Endothelial cell of umbilical vein (primary cell): ENCODE measurements at regions not wholly inside any gene's neighbourhood (a gene's known extent, or its start where the extent isn't known, plus 50 kb on each side); places are given as distances from the start of the nearest gene placed in this dataset.

Source experiments
- BruUV-seq: library from RNA; stranded (reverse); fragments of 400-500 nt; replicated peaks from 2 replicates; lab custom pipeline; 2021; lab: Mats Ljungman, UMichigan
- CTCF ChIA-PET: fragments of 300-600, 350-600 bp; sonication (Branson Sonifier 250); formaldehyde crosslinking; loops from one replicate; lab custom pipeline; 2021; ENCODE audit warnings: antibody characterized with exemption, inconsistent platforms; lab: Charles Lee
- POLR2A ChIA-PET: fragments of 300-600, 350-600 bp; sonication (Branson Sonifier 250); formaldehyde crosslinking; loops from one replicate; lab custom pipeline; 2021; ENCODE audit warnings: antibody characterized with exemption, inconsistent platforms; lab: Charles Lee
- DNase-seq: peaks from one replicate; pipeline ENCODE4 v3.0.0-alpha.2; 2011; ENCODE audit warnings: low read depth, low spot score
- FAIRE-seq: peaks from 2 replicates; lab custom pipeline; 2011; peaks lifted over from hg19 to GRCh38; lab: Jason Lieb, UNC
- H2AFZ ChIP-seq: 2 replicates; pipeline ENCODE4 v1.6.0; 2012; ENCODE audit warnings: low read depth, low read length, control low read depth, inconsistent platforms
- H3K27ac ChIP-seq: 2 replicates; pipeline ENCODE4 v1.5.1; 2011; ENCODE audit warnings: low read depth, mild to moderate bottlenecking, control low read depth, low read length, moderate library complexity; ENCODE audit not compliant: insufficient read depth
- H3K27me3 ChIP-seq, 2 experiments: 2 replicates each; pipeline versions ENCODE4 v1.6.0 to v1.6.1; 2011; ENCODE audit warnings: low read length in 2 of 2, mixed read lengths in 1 of 2; ENCODE audit not compliant: control insufficient read depth in 2 of 2, insufficient read depth in 2 of 2
- H3K36me3 ChIP-seq, 2 experiments: 2 replicates in 1 of 2; 3 replicates in 1 of 2; pipeline ENCODE4 v1.5.1; 2011; ENCODE audit warnings: low read length in 2 of 2, mild to moderate bottlenecking in 1 of 2, moderate library complexity in 1 of 2; ENCODE audit not compliant: control insufficient read depth in 2 of 2, insufficient read depth in 2 of 2; ENCODE audit errors: extremely low read depth in 1 of 2
- H3K4me1 ChIP-seq: 3 replicates; pipeline ENCODE4 v1.5.1; 2011; ENCODE audit warnings: mild to moderate bottlenecking, low read length; ENCODE audit not compliant: control insufficient read depth, insufficient read depth; ENCODE audit errors: extremely low read depth
- H3K4me2 ChIP-seq: 2 replicates; pipeline ENCODE4 v1.6.1; 2011; ENCODE audit warnings: low read length, control low read depth, mixed read lengths; ENCODE audit not compliant: insufficient read depth
- H3K4me3 ChIP-seq, 3 experiments: fragments of 200-600 bp in 1 of 3; sonication (generic), shearing (Covaris generic) in 1 of 3; replicated peaks in 1 of 3; 2 replicates each; pipeline ENCODE4 v1.5.1; 2011 to 2016; ENCODE audit warnings: control low read depth in 3 of 3, low read length in 3 of 3, mild to moderate bottlenecking in 2 of 3, inconsistent platforms in 1 of 3, low read depth in 1 of 3, moderate library complexity in 1 of 3; ENCODE audit not compliant: insufficient read depth in 1 of 3
- H3K79me2 ChIP-seq: 2 replicates; pipeline ENCODE4 v1.6.0; 2012; ENCODE audit warnings: low read length, inconsistent platforms; ENCODE audit not compliant: control insufficient read depth, insufficient read depth
- H3K9ac ChIP-seq: replicated peaks from 2 replicates; pipeline ENCODE3; 2011; ENCODE audit warnings: low read length, control low read depth; ENCODE audit not compliant: insufficient read depth; ENCODE audit errors: extremely low read depth
- H3K9me1 ChIP-seq: replicated peaks from 3 replicates; pipeline ENCODE4 v1.6.0; 2011; ENCODE audit warnings: mild to moderate bottlenecking, low read length; ENCODE audit not compliant: control insufficient read depth, insufficient read depth; ENCODE audit errors: extremely low read depth
- H3K9me3 ChIP-seq: replicated peaks from 2 replicates; pipeline ENCODE4 v1.5.1; 2012; ENCODE audit warnings: low read length, inconsistent platforms; ENCODE audit not compliant: control insufficient read depth, insufficient read depth
- H4K20me1 ChIP-seq: replicated peaks from 2 replicates; pipeline ENCODE3; 2011; ENCODE audit warnings: mild to moderate bottlenecking, low read length; ENCODE audit not compliant: control insufficient read depth, insufficient read depth; ENCODE audit errors: extremely low read depth
- POLR2A ChIP-seq: IDR thresholded peaks from 2 replicates; pipeline ENCODE4 v1.6.1; 2012; ENCODE audit warnings: low read depth, mild to moderate bottlenecking, control low read depth, low read length
- POLR2AphosphoS5 ChIP-seq: IDR thresholded peaks from 2 replicates; pipeline ENCODE4 v1.6.1; 2012; ENCODE audit warnings: low read depth, mild to moderate bottlenecking, control low read depth, low read length, moderate library complexity; ENCODE audit not compliant: insufficient read depth
- dilution Hi-C: fragments of 300-500 bp; cut with MboI; formaldehyde crosslinking; loops from one replicate; pipeline ENCODE4 v1.15.0; 2019; ENCODE audit warnings: low sequenced_read_pairs; ENCODE audit not compliant: extremely low pct_ligation_motif_present
- intact Hi-C: fragments of 100-400 bp; cut with micrococcal nuclease; formaldehyde crosslinking; loops from one replicate; pipeline ENCODE4 v1.10.0; 2022
- TF ChIP-seq, protein P1 (sequence below): IDR thresholded peaks from 2 replicates; pipeline ENCODE4 v1.6.1; 2011; ENCODE audit not compliant: insufficient read depth, insufficient read length

GRCh38 chr17:77594416-77595209 is 363.9 kb upstream of the TNRC6C start:
- Histone ChIP-seq H3K4me2 (no peak overlapping the region), H3K9me1 (no peaks in the 10 kb centered on the region), H3K27ac (no peak overlapping the region), H3K9ac (no peak overlapping the region), H3K27me3 (peaks cover 0 to 4% of the 10 kb centered on the region in 2 experiments), H2AFZ (no peak overlapping the region), H3K79me2 (no peaks in the 10 kb centered on the region), H3K36me3 (no peaks in the 10 kb centered on the region), H4K20me1 (no peaks in the 10 kb centered on the region), H3K4me3 (no peak overlapping the region), H3K9me3 (no peaks in the 10 kb centered on the region), H3K4me1 (no peaks in the 10 kb centered on the region)
- dilution Hi-C loops (no loop called here), intact Hi-C loops (no loop called here)
- no peak for FAIRE-seq
- TF ChIP-seq, protein P1, sequence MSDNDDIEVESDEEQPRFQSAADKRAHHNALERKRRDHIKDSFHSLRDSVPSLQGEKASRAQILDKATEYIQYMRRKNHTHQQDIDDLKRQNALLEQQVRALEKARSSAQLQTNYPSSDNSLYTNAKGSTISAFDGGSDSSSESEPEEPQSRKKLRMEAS = no peak
- BruUV-seq = no TSS peak
- DNase-seq = no peak
- ChIA-PET CTCF (no interaction called here), POLR2A (no interaction called here)

GRCh38 chr17:77596491-77597417 is 361.7 kb upstream of the TNRC6C start:
- intact Hi-C loops (no loop called here), dilution Hi-C loops (no loop called here)
- Histone ChIP-seq H3K9me3 (no peaks in the 10 kb centered on the region), H3K27ac (no peak overlapping the region), H2AFZ (no peak overlapping the region), H3K79me2 (no peaks in the 10 kb centered on the region), H3K4me2 (no peak overlapping the region), H3K4me3 (no peak overlapping the region), H3K36me3 (no peaks in the 10 kb centered on the region), H4K20me1 (no peaks in the 10 kb centered on the region), H3K9me1 (no peaks in the 10 kb centered on the region), H3K9ac (no peak overlapping the region), H3K4me1 (no peaks in the 10 kb centered on the region), H3K27me3 (peaks cover 0 to 4% of the 10 kb centered on the region in 2 experiments)
- BruUV-seq = no TSS peak
- DNase-seq (no peak), FAIRE-seq (no peak)
- TF ChIP-seq, protein P1 = no peak
- no peak for TF ChIP-seq POLR2A
- no peak for TF ChIP-seq POLR2AphosphoS5
- CTCF ChIA-PET = no interaction called here
- POLR2A ChIA-PET = no interaction called here
